ENCODE measurements at regions not wholly inside any gene's neighbourhood (a gene's known extent, or its start where the extent isn't known, plus 50 kb on each side); places are given as distances from the start of the nearest gene placed in this dataset.

DNA sequence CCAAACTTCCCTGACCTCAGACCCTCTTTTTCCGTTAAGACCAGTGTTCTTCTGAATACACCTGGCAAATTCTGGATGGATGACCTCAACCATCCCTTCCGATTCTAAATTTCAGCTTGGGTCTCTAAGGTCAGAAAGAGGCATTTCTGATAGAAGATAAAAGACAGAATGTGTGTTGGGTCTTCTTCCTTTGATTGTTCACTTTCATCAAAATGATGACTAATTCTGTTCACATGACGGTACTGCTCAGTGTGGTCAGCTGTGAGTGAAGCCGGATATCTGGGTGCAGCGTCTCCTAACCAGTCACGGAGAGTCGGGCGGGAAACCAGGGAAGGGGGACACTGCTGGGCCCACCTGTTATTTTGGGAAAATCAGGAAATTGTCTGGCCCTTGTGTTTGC lies 151.6 kb upstream of the NAV2 start:
- TF ChIP-seq CTCF (IDR thresholded peaks at IDR 0.05; ENCODE audit: insufficient read depth, low read length), result no peak
- TF ChIP-seq, protein P1, sequence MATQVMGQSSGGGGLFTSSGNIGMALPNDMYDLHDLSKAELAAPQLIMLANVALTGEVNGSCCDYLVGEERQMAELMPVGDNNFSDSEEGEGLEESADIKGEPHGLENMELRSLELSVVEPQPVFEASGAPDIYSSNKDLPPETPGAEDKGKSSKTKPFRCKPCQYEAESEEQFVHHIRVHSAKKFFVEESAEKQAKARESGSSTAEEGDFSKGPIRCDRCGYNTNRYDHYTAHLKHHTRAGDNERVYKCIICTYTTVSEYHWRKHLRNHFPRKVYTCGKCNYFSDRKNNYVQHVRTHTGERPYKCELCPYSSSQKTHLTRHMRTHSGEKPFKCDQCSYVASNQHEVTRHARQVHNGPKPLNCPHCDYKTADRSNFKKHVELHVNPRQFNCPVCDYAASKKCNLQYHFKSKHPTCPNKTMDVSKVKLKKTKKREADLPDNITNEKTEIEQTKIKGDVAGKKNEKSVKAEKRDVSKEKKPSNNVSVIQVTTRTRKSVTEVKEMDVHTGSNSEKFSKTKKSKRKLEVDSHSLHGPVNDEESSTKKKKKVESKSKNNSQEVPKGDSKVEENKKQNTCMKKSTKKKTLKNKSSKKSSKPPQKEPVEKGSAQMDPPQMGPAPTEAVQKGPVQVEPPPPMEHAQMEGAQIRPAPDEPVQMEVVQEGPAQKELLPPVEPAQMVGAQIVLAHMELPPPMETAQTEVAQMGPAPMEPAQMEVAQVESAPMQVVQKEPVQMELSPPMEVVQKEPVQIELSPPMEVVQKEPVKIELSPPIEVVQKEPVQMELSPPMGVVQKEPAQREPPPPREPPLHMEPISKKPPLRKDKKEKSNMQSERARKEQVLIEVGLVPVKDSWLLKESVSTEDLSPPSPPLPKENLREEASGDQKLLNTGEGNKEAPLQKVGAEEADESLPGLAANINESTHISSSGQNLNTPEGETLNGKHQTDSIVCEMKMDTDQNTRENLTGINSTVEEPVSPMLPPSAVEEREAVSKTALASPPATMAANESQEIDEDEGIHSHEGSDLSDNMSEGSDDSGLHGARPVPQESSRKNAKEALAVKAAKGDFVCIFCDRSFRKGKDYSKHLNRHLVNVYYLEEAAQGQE (IDR thresholded peaks at IDR 0.05; ENCODE audit: insufficient replicate concordance, low read depth), result no peak
- TF ChIP-seq GABPA (IDR thresholded peaks at IDR 0.05; ENCODE audit: low read depth), result no peak
- TF ChIP-seq POLR2AphosphoS5 (IDR thresholded peaks at IDR 0.05; ENCODE audit: low read depth), result no peak

Data from HL-60 (cell line).